Neuronal stem cell (in vitro differentiated cells): ENCODE measurements at regions not wholly inside any gene's neighbourhood (a gene's known extent, or its start where the extent isn't known, plus 50 kb on each side); places are given as distances from the start of the nearest gene placed in this dataset.

Experiments
- DNase-seq: peaks from one replicate; pipeline ENCODE4 v3.0.0-alpha.2; 2013; ENCODE audit warnings: low spot score
- H2AFZ ChIP-seq: one replicate; pipeline ENCODE4 v1.6.1; 2013; ENCODE audit warnings: mild to moderate bottlenecking, low read length, inconsistent platforms
- H2AK5ac ChIP-seq: 2 replicates; pipeline ENCODE4 v1.6.1; 2013; ENCODE audit warnings: low read depth, mild to moderate bottlenecking, inconsistent platforms, low read length, moderate library complexity, mixed read lengths
- H2BK120ac ChIP-seq: 2 replicates; pipeline ENCODE4 v1.6.1; 2013; ENCODE audit warnings: low read depth, mild to moderate bottlenecking, inconsistent platforms, low read length, moderate library complexity, mixed read lengths
- H2BK12ac ChIP-seq: one replicate; pipeline ENCODE4 v1.6.1; 2013; ENCODE audit warnings: low read length, inconsistent platforms
- H2BK15ac ChIP-seq: 2 replicates; pipeline ENCODE4 v1.6.1; 2013; ENCODE audit warnings: mild to moderate bottlenecking, low read length, inconsistent platforms, mixed read lengths
- H2BK5ac ChIP-seq: one replicate; pipeline ENCODE4 v1.6.1; 2013; ENCODE audit warnings: inconsistent platforms, mild to moderate bottlenecking, low read length, moderate library complexity
- H3K14ac ChIP-seq: one replicate; pipeline ENCODE4 v1.6.1; 2013; ENCODE audit warnings: low read length, inconsistent platforms
- H3K18ac ChIP-seq: 2 replicates; pipeline ENCODE4 v1.6.1; 2013; ENCODE audit warnings: low read length, inconsistent platforms
- H3K23ac ChIP-seq: 2 replicates; pipeline ENCODE4 v1.6.1; 2013; ENCODE audit warnings: low read depth, mild to moderate bottlenecking, mixed read lengths, low read length, inconsistent platforms; ENCODE audit not compliant: poor library complexity
- H3K27ac ChIP-seq: replicated peaks from 3 replicates; pipeline ENCODE4 v1.5.1; 2013; ENCODE audit warnings: low read length, inconsistent platforms
- H3K27me3 ChIP-seq, 3 experiments: 2 replicates each; pipeline ENCODE4 v1.6.1; 2013; ENCODE audit warnings: low read length in 3 of 3, mild to moderate bottlenecking in 2 of 3, inconsistent platforms in 1 of 3, low read depth in 1 of 3, mixed read lengths in 1 of 3, moderate library complexity in 1 of 3; ENCODE audit not compliant: control insufficient read depth in 3 of 3, insufficient read depth in 3 of 3
- H3K36me3 ChIP-seq, 2 donors: replicated peaks in 1 of 2; 2 replicates each; pipeline ENCODE4 v1.6.1; 2013; ENCODE audit warnings: low read length in 2 of 2; ENCODE audit not compliant: control insufficient read depth in 2 of 2, insufficient read depth in 2 of 2
- H3K4ac ChIP-seq: 2 replicates; pipeline ENCODE4 v1.6.1; 2013; ENCODE audit warnings: inconsistent platforms, mild to moderate bottlenecking, low read length, moderate library complexity
- H3K4me1 ChIP-seq, 2 donors: 1 replicate in 1 of 2; 2 replicates in 1 of 2; pipeline ENCODE4 v1.6.1; 2013; ENCODE audit warnings: low read length in 2 of 2, low read depth in 1 of 2; ENCODE audit not compliant: control insufficient read depth in 2 of 2, insufficient read depth in 1 of 2
- H3K4me2 ChIP-seq: one replicate; pipeline ENCODE4 v1.6.1; 2013; ENCODE audit warnings: mild to moderate bottlenecking, low read length, inconsistent platforms; ENCODE audit not compliant: insufficient read depth, poor library complexity, severe bottlenecking
- H3K4me3 ChIP-seq, 2 donors: 2 replicates each; pipeline ENCODE4 v1.5.1; 2013; ENCODE audit warnings: low read length in 2 of 2, mild to moderate bottlenecking in 2 of 2, inconsistent platforms in 1 of 2, moderate library complexity in 1 of 2
- H3K79me1 ChIP-seq: one replicate; pipeline ENCODE4 v1.6.1; 2013; ENCODE audit warnings: low read depth, mild to moderate bottlenecking, inconsistent platforms, low read length, moderate library complexity
- H3K9ac ChIP-seq: one replicate; pipeline ENCODE4 v1.6.1; 2013; ENCODE audit warnings: mild to moderate bottlenecking, low read depth, low read length, inconsistent platforms; ENCODE audit not compliant: poor library complexity
- H3K9me3 ChIP-seq, 2 donors: replicated peaks in 1 of 2; 2 replicates each; pipeline versions ENCODE3 to v1.6.1; 2013; ENCODE audit warnings: low read length in 2 of 2, mild to moderate bottlenecking in 2 of 2, inconsistent platforms in 1 of 2, low read depth in 1 of 2, mixed read lengths in 1 of 2, moderate library complexity in 1 of 2; ENCODE audit not compliant: control insufficient read depth in 2 of 2, insufficient read depth in 1 of 2
- H4K8ac ChIP-seq: one replicate; pipeline ENCODE4 v1.6.1; 2013; ENCODE audit warnings: low read depth, mild to moderate bottlenecking, inconsistent platforms, low read length, moderate library complexity
- H4K91ac ChIP-seq: one replicate; pipeline ENCODE4 v1.6.1; 2013; ENCODE audit warnings: low read length, low read depth, mild to moderate bottlenecking, inconsistent platforms; ENCODE audit not compliant: poor library complexity
- WGBS, 2 donors: extraction: QIAGEN DNeasy Blood & Tissue Kit; methylation state at CpG; one replicate each; pipeline ENCODE4 v1.1.7; 2013; ENCODE audit warnings: missing lambda C conversion rate in 2 of 2, mixed read lengths in 1 of 2; ENCODE audit not compliant: insufficient read length in 2 of 2, insufficient replicate concordance in 1 of 2; ENCODE audit errors: extremely low coverage in 2 of 2; 5-methylcytosine and 5-hydroxymethylcytosine counted together

DNA sequence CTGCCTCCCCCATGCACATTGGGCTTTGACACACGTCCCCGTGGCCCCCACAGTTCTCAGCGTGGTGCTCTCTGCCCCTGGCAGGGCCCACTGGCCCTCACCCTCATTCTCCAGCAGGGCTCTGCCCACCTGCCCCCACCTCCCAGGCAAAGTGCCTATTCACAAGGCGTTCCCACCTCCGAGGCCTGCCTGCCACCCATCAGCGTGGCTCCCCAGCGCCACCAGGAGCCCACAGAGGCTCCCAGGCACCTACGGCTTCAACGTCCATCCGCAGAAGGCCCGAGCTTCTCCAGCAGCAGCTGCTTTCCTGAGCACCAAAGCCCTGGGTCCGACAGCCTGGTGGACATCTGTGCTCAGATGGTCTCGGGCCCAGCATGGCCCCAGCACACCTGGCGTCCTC lies 211.8 kb upstream of the PPP2R2D start:
- Histone ChIP-seq H2BK15ac (peak overlapping the region; percentile 46), H3K9ac (no peak overlapping the region), H3K79me1 (no peaks in the 10 kb centered on the region), H3K27me3 (peaks cover 0 to 9% (median 0%) of the 10 kb centered on the region in 3 experiments), H2AK5ac (peak overlapping the region; percentile 85), H3K23ac (peak overlapping the region; percentile 8), H3K4me2 (no peak overlapping the region), H3K4me1 (peaks cover 0 to 19% of the 10 kb centered on the region in 2 donors), H2AFZ (no peak overlapping the region), H3K9me3 (no peaks in the 10 kb centered on the region), H2BK5ac (no peak overlapping the region), H2BK12ac (peak overlapping the region; percentile 99), H2BK120ac (no peak overlapping the region), H4K8ac (no peak overlapping the region), H3K14ac (peak overlapping the region; percentile 25), H4K91ac (no peak overlapping the region), H3K4me3 (no peak overlapping the region), H3K27ac (no peak overlapping the region), H3K4ac (no peak overlapping the region), H3K18ac (peak overlapping the region; percentile 90), H3K36me3 (no peaks in the 10 kb centered on the region)
- no CpG with 5 or more reads among the region's 14 CpGs for WGBS, 2 donors
- no peak for DNase-seq

DNA sequence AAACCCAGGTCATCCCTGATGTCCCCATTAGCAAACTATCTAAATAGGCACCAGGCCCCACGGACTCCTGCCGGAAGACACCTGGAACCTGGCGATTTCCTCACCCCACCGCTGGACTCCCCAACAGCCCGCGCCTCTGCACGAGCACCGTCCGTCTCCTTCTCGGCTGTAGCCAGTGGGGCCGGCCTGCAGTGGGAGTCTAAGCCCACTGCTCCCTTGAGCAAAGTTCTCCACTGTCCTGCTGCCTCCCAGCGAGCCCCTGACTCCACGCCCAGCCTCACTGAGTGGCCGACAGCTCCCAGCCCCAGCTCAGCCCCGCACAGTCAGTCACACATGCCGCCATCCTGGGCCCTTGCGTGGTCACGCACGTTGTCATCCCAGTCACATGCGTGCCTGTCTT lies 211.3 kb upstream of the PPP2R2D start:
- no peak overlapping the region for H3K9ac ChIP-seq
- no peak overlapping the region for H4K8ac ChIP-seq
- H3K4ac ChIP-seq: no peak overlapping the region
- no peak overlapping the region for H2BK120ac ChIP-seq
- peak overlapping the region; percentile 19 for H4K91ac ChIP-seq
- H3K79me1 ChIP-seq: no peaks in the 10 kb centered on the region
- H3K9me3 ChIP-seq: no peaks in the 10 kb centered on the region
- no peak overlapping the region for H2BK5ac ChIP-seq
- peaks cover 0 to 19% of the 10 kb centered on the region in 2 donors for H3K4me1 ChIP-seq
- peak overlapping the region; percentile 85 for H2AK5ac ChIP-seq
- no peak for DNase-seq
- no peak overlapping the region for H3K4me2 ChIP-seq
- no peak overlapping the region for H3K14ac ChIP-seq
- H3K36me3 ChIP-seq: no peaks in the 10 kb centered on the region
- H3K27ac ChIP-seq: no peak overlapping the region
- peak overlapping the region; percentile 46 for H2BK15ac ChIP-seq
- H3K27me3 ChIP-seq: peaks cover 0 to 9% (median 0%) of the 10 kb centered on the region in 3 experiments
- no peak overlapping the region for H3K23ac ChIP-seq
- H3K4me3 ChIP-seq: no peak overlapping the region
- no CpG with 5 or more reads among the region's 20 CpGs for WGBS, 2 donors
- peak overlapping the region; percentile 99 for H2BK12ac ChIP-seq
- no peak overlapping the region for H2AFZ ChIP-seq
- H3K18ac ChIP-seq: peak overlapping the region; percentile 12

DNA sequence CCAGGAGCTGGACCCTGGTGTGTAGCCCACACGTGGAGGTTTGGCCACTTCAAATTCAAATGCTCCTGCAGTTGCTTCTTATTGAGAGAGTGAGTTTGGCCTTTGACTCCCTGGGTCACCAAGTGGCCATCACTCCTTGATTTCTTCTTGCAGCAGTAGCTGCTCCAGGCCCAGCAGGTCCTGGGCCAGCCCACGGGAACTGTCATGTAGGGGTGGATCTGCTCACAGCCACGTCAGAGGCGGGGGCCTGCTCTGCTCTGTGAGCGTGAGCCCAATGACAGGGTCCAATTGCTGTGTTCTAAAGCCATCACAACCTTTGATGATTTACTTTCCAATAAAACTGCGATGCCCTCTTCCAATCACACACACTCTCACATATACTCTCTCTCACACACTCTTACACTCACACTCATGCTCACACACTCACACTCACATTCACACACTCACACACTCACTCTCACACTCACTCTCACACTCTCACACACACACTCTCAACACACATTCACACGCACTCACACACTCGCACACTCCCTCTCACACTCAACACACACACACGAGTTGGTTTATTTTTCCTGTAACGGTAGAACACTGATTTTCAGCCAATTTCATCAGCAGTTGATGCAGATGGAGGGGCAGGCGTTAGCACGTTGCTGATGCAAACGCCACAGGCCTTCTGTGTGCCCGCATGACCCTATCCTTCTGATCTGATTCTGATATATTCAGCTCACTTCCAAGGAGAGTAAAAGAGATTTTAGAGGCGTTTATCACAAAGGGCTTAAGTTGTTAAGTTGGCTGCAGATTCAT lies 210.7 kb upstream of the PPP2R2D start:
- Histone ChIP-seq H2BK12ac (peak overlapping the region; percentile 76), H3K9ac (no peak overlapping the region), H4K91ac (peak overlapping the region; percentile 66), H2AK5ac (peak overlapping the region; percentile 85), H3K27ac (no peak overlapping the region), H3K9me3 (no peaks in the 10 kb centered on the region), H3K4me1 (peaks cover 0 to 19% of the 10 kb centered on the region in 2 donors), H3K36me3 (no peaks in the 10 kb centered on the region), H2BK120ac (no peak overlapping the region), H2BK5ac (no peak overlapping the region), H3K4me2 (no peak overlapping the region), H2BK15ac (peak overlapping the region; percentile 46), H3K4ac (no peak overlapping the region), H3K14ac (no peak overlapping the region), H3K18ac (peak overlapping the region; percentile 12), H3K4me3 (no peak overlapping the region), H3K27me3 (peaks cover 0 to 12% (median 0%) of the 10 kb centered on the region in 3 experiments), H4K8ac (no peak overlapping the region), H3K79me1 (no peaks in the 10 kb centered on the region), H2AFZ (no peak overlapping the region), H3K23ac (no peak overlapping the region)
- 100% methylated on average over 2 to 3 of the region's 15 CpGs for WGBS, 2 donors
- no peak for DNase-seq

DNA sequence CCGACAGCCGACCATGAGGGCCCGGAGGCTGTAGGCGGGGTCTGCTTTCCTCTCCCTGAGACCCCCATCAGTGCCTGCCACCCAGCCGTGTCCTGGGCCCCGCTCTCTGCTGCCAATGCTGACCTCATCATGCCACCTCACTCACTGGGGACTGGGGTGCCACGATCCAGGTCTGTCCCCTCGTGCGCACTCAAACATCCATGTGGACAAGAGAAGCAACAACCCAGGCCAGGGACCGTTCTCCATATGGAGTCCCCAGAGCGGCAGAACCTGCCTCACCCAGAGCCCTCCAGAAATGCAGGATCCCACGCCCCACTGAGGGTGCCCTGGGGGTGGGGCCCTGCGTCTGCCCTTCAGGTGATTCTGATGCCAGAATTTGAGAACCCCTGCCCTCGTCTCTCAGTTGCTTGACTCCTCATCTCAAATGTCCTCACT lies 210.0 kb upstream of the PPP2R2D start:
- no peak overlapping the region for H3K14ac ChIP-seq
- peak overlapping the region; percentile 62 for H3K18ac ChIP-seq
- no CpG with 5 or more reads among the region's 14 CpGs for WGBS, 2 donors
- no peak overlapping the region for H3K27ac ChIP-seq
- no peak overlapping the region for H4K91ac ChIP-seq
- H2BK15ac ChIP-seq: no peak overlapping the region
- peak overlapping the region; percentile 52 for H2AK5ac ChIP-seq
- peaks cover 0 to 8% (median 0%) of the 10 kb centered on the region in 3 experiments for H3K27me3 ChIP-seq
- no peak overlapping the region for H2BK5ac ChIP-seq
- no peaks in the 10 kb centered on the region for H3K9me3 ChIP-seq
- H2AFZ ChIP-seq: no peak overlapping the region
- no peak overlapping the region for H3K4ac ChIP-seq
- DNase-seq: no peak
- no peak overlapping the region for H3K9ac ChIP-seq
- H2BK12ac ChIP-seq: no peak overlapping the region
- no peak overlapping the region for H3K23ac ChIP-seq
- no peak overlapping the region for H2BK120ac ChIP-seq
- H4K8ac ChIP-seq: no peak overlapping the region
- H3K4me2 ChIP-seq: no peak overlapping the region
- no peaks in the 10 kb centered on the region for H3K79me1 ChIP-seq
- H3K36me3 ChIP-seq: no peaks in the 10 kb centered on the region
- H3K4me3 ChIP-seq: no peak overlapping the region
- peaks cover 0 to 22% of the 10 kb centered on the region in 2 donors for H3K4me1 ChIP-seq
